ENCODE measurements at regions not wholly inside any gene's neighbourhood (a gene's known extent, or its start where the extent isn't known, plus 50 kb on each side); places are given as distances from the start of the nearest gene placed in this dataset.

DNA sequence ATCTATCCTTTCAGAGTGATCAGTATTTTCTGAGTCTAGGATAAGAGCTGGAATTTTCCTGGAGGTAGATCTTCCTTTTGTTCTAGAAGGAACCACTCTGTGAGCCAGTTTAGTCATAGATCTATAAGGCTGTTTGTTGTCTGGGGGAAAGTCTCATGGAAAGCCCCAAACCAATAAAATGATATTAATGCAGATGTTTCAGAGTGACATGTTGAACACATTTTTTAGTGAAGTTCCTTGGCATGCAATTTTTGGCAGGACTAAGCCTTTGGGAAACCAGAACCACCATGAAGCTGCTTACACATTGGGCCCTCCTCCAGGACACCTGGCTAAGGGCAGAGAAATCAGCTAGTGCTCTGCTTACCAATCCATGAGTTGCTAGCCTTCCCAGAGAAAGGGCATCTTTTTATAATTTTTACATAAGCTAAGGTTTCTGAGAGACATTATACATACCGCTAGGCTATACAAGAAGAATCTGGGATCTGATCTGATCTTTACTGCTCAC is 101.5 kb upstream of the PCED1B start:
- no peak overlapping the region for H3K4me3 ChIP-seq (replicated peaks in 1 of 3; ENCODE audit: insufficient read depth in 1 of 3, low read depth in 1 of 3, low read length in 3 of 3)
- H3K27ac ChIP-seq (ENCODE audit: insufficient read depth, low read depth, low read length), result no peak overlapping the region
- H3K9me3 ChIP-seq (replicated peaks; ENCODE audit: control insufficient read depth, insufficient read depth, low read length), result no peaks in the 10 kb centered on the region
- H3K79me2 ChIP-seq (ENCODE audit: control insufficient read depth, insufficient read depth, low read length), result no peaks in the 10 kb centered on the region
- dilution Hi-C loops (cut with MboI; ENCODE audit: extremely low pct_ligation_motif_present, low sequenced_read_pairs) (no loop called here), intact Hi-C loops (cut with micrococcal nuclease) (no loop called here)
- CTCF ChIA-PET, result interaction anchor here (0.7 to 1.5 kb wide), 3 partner anchors 12 to 635 kb away, joined by 3 read pairs; no protein-coding TSS in a partner anchor
- no TSS peak for BruUV-seq (replicated peaks)
- no peak overlapping the region for H3K4me2 ChIP-seq (ENCODE audit: insufficient read depth, low read length)
- H2AFZ ChIP-seq (ENCODE audit: low read depth, low read length), result no peak overlapping the region
- DNase-seq (ENCODE audit: low read depth, low spot score) (no peak), FAIRE-seq (no peak)
- TF ChIP-seq EZH2 (IDR thresholded peaks at IDR 0.05; ENCODE audit: borderline replicate concordance, low read depth, low read length, severe bottlenecking) (no peak), GATA2 (IDR thresholded peaks at IDR 0.05; ENCODE audit: insufficient read depth, insufficient read length, low read depth, low read length) (no peak)
- H4K20me1 ChIP-seq (replicated peaks; ENCODE audit: control insufficient read depth, extremely low read depth, insufficient read depth, low read length), result no peaks in the 10 kb centered on the region
- H3K36me3 ChIP-seq (ENCODE audit: control insufficient read depth in 2 of 2, extremely low read depth in 1 of 2, insufficient read depth in 2 of 2, low read length in 2 of 2), result no peaks in the 10 kb centered on the region
- H3K9ac ChIP-seq (replicated peaks; ENCODE audit: extremely low read depth, insufficient read depth, low read length), result no peak overlapping the region
- POLR2A ChIA-PET, result no interaction called here
- no peaks in the 10 kb centered on the region for H3K4me1 ChIP-seq (ENCODE audit: control insufficient read depth, extremely low read depth, insufficient read depth, low read length)
- H3K9me1 ChIP-seq (replicated peaks; ENCODE audit: control insufficient read depth, extremely low read depth, insufficient read depth, low read length), result no peaks in the 10 kb centered on the region
- H3K27me3 ChIP-seq (ENCODE audit: control insufficient read depth in 2 of 2, insufficient read depth in 2 of 2, low read length in 2 of 2), result no peaks in the 10 kb centered on the region

DNA sequence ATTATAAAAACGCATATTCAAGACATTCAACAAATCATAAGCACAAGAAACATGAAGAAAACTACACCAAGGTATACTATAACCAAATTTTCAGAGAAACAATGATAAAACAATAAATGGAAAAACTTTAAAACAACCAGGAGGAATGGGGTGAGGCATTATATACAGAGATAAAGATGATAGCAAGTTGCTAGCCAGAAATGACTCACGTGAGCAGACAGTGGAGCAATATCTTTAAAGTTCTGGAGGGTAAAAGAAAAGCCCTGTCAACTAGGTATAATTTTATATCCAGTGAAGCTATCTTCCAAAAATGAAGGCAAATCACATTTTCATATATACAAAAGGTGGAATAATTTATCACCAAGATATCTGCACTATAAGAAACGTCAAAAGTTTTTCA is 97.8 kb upstream of the PCED1B start:
- Histone ChIP-seq H3K79me2 (ENCODE audit: control insufficient read depth, insufficient read depth, low read length) (no peaks in the 10 kb centered on the region), H3K27me3 (ENCODE audit: control insufficient read depth in 2 of 2, insufficient read depth in 2 of 2, low read length in 2 of 2) (peaks cover 0 to 8% of the 10 kb centered on the region in 2 experiments), H3K4me1 (ENCODE audit: control insufficient read depth, extremely low read depth, insufficient read depth, low read length) (no peaks in the 10 kb centered on the region), H3K9me1 (replicated peaks; ENCODE audit: control insufficient read depth, extremely low read depth, insufficient read depth, low read length) (no peaks in the 10 kb centered on the region), H3K4me3 (replicated peaks in 1 of 3; ENCODE audit: insufficient read depth in 1 of 3, low read depth in 1 of 3, low read length in 3 of 3) (no peak overlapping the region), H4K20me1 (replicated peaks; ENCODE audit: control insufficient read depth, extremely low read depth, insufficient read depth, low read length) (no peaks in the 10 kb centered on the region), H3K27ac (ENCODE audit: insufficient read depth, low read depth, low read length) (no peak overlapping the region), H2AFZ (ENCODE audit: low read depth, low read length) (no peak overlapping the region), H3K4me2 (ENCODE audit: insufficient read depth, low read length) (no peak overlapping the region), H3K9ac (replicated peaks; ENCODE audit: extremely low read depth, insufficient read depth, low read length) (no peak overlapping the region), H3K9me3 (replicated peaks; ENCODE audit: control insufficient read depth, insufficient read depth, low read length) (no peaks in the 10 kb centered on the region), H3K36me3 (ENCODE audit: control insufficient read depth in 2 of 2, extremely low read depth in 1 of 2, insufficient read depth in 2 of 2, low read length in 2 of 2) (no peaks in the 10 kb centered on the region)
- TF ChIP-seq POLR2AphosphoS5 (IDR thresholded peaks at IDR 0.05; ENCODE audit: insufficient read depth, low read depth, low read length) (no peak), JUN (IDR thresholded peaks at IDR 0.05; ENCODE audit: borderline replicate concordance, insufficient read depth, insufficient read length, low read depth) (no peak), FOS (IDR thresholded peaks at IDR 0.05; ENCODE audit: borderline replicate concordance, insufficient read depth, low read length) (no peak), POLR2A (IDR thresholded peaks at IDR 0.05; ENCODE audit: low read depth, low read length) (no peak), CTCF (IDR thresholded peaks at IDR 0.05; ENCODE audit: extremely low read depth in 1 of 2, insufficient read depth in 1 of 2, low read depth in 1 of 2, low read length in 2 of 2) (no peak)
- ChIA-PET POLR2A (no interaction called here), CTCF (interaction anchor here (0.6 to 4.2 kb wide), 3 partner anchors 39 to 856 kb away, joined by 3 to 69 read pairs (median 4); no protein-coding TSS in a partner anchor)
- intact Hi-C loops (cut with micrococcal nuclease) (loop anchor here (5.0 kb wide), 1 partner anchor 854 kb away; no protein-coding TSS in a partner anchor), dilution Hi-C loops (cut with MboI; ENCODE audit: extremely low pct_ligation_motif_present, low sequenced_read_pairs) (no loop called here)
- DNase-seq (ENCODE audit: low read depth, low spot score), result no peak
- BruUV-seq (replicated peaks), result no TSS peak
- FAIRE-seq, result no peak

Data from endothelial cell of umbilical vein (primary cell).